ENCODE measurements at regions not wholly inside any gene's neighbourhood (a gene's known extent, or its start where the extent isn't known, plus 50 kb on each side); places are given as distances from the start of the nearest gene placed in this dataset.

DNA sequence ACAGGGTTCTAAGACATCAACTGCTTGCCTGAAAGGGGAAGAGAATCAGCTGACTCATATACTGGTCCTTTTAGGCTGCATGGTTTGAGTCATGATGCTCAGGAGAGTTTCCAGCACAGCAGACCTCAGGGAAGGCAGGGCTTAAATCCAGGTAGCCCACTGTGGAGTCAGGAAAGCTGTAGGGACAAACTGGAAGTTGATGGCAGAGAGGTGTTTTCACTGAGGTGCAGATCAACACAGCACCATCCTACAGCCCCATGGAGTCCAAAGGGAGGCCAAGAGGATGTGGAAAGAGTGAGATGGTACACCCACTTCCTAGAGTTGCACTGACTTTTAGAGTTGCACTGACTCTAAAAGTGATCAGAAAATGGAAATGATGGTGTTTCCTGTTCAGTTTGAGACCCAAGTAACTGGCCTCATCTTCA is 252.4 kb upstream of the DUSP10 start:
- Histone ChIP-seq H3K14ac (ENCODE audit: low read length) (no peak overlapping the region), H3K4ac (ENCODE audit: low read depth, low read length) (no peak overlapping the region), H3K4me2 (ENCODE audit: low read length) (no peak overlapping the region), H2BK120ac (ENCODE audit: insufficient read depth, low read length, poor library complexity) (no peak overlapping the region), H3K27me3 (ENCODE audit: insufficient read depth, low read length) (no peaks in the 10 kb centered on the region), H4K91ac (ENCODE audit: low read depth, low read length) (no peak overlapping the region), H3K23ac (ENCODE audit: low read length) (no peak overlapping the region), H2BK5ac (ENCODE audit: low read depth, low read length, poor library complexity) (no peak overlapping the region), H3K36me3 (ENCODE audit: control insufficient read depth in 1 of 2, insufficient read depth in 2 of 2, low read length in 2 of 2) (no peaks in the 10 kb centered on the region), H3K4me1 (ENCODE audit: control insufficient read depth in 1 of 2, insufficient read depth in 2 of 2, low read length in 2 of 2) (no peaks in the 10 kb centered on the region), H3K27ac (ENCODE audit: low read depth, low read length) (no peak overlapping the region), H2BK12ac (ENCODE audit: low read length) (no peak overlapping the region), H4K12ac (ENCODE audit: low read depth, low read length) (no peak overlapping the region), H3K18ac (ENCODE audit: low read length) (no peak overlapping the region), H3K9ac (ENCODE audit: low read length) (no peak overlapping the region), H2AK5ac (ENCODE audit: low read length) (no peak overlapping the region), H2AFZ (ENCODE audit: insufficient read depth, low read length, poor library complexity) (no peak overlapping the region), H3K79me1 (ENCODE audit: low read length) (no peaks in the 10 kb centered on the region), H3K9me3 (ENCODE audit: insufficient read depth, low read depth, low read length) (no peaks in the 10 kb centered on the region), H3K4me3 (ENCODE audit: low read depth, low read length) (no peak overlapping the region), H3K79me2 (ENCODE audit: control insufficient read depth, insufficient read depth, low read length, poor library complexity) (no peaks in the 10 kb centered on the region), H4K8ac (ENCODE audit: low read depth, low read length) (no peak overlapping the region)
- no peak for DNase-seq

DNA sequence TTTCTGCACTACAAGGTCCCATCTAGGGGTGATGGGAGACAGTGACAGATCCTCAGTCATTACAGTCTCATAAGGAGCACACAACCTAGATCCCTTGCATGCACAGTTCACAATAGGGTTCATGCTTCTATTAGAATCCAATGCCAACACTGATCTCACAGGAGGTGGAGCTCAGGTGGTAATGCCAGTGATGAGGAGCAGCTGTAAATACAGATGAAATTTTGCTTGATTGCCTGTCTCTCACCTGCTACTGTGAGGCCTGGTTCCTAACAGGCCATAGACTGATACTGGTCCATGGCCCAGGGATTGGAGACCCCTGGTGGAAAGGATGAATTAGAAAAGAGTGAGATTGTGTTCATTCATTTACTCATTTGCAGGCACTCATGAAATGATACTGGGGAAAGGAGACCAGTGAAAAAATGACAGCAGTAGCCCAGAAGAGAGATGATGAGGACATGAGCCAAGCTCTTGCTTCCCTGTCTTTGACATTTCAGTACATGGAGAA is 251.6 kb upstream of the DUSP10 start:
- Histone ChIP-seq H2BK12ac (ENCODE audit: low read length) (no peak overlapping the region), H3K23ac (ENCODE audit: low read length) (no peak overlapping the region), H2BK120ac (ENCODE audit: insufficient read depth, low read length, poor library complexity) (no peak overlapping the region), H4K8ac (ENCODE audit: low read depth, low read length) (no peak overlapping the region), H3K4ac (ENCODE audit: low read depth, low read length) (no peak overlapping the region), H4K91ac (ENCODE audit: low read depth, low read length) (no peak overlapping the region), H3K4me2 (ENCODE audit: low read length) (no peak overlapping the region), H3K79me2 (ENCODE audit: control insufficient read depth, insufficient read depth, low read length, poor library complexity) (no peaks in the 10 kb centered on the region), H3K4me1 (ENCODE audit: control insufficient read depth in 1 of 2, insufficient read depth in 2 of 2, low read length in 2 of 2) (no peaks in the 10 kb centered on the region), H2BK5ac (ENCODE audit: low read depth, low read length, poor library complexity) (no peak overlapping the region), H3K27ac (ENCODE audit: low read depth, low read length) (no peak overlapping the region), H3K36me3 (ENCODE audit: control insufficient read depth in 1 of 2, insufficient read depth in 2 of 2, low read length in 2 of 2) (no peaks in the 10 kb centered on the region), H4K12ac (ENCODE audit: low read depth, low read length) (no peak overlapping the region), H2AK5ac (ENCODE audit: low read length) (no peak overlapping the region), H3K27me3 (ENCODE audit: insufficient read depth, low read length) (no peaks in the 10 kb centered on the region), H2AFZ (ENCODE audit: insufficient read depth, low read length, poor library complexity) (no peak overlapping the region), H3K14ac (ENCODE audit: low read length) (no peak overlapping the region), H3K4me3 (ENCODE audit: low read depth, low read length) (no peak overlapping the region), H3K79me1 (ENCODE audit: low read length) (no peaks in the 10 kb centered on the region), H3K9ac (ENCODE audit: low read length) (no peak overlapping the region), H3K9me3 (ENCODE audit: insufficient read depth, low read depth, low read length) (no peaks in the 10 kb centered on the region), H3K18ac (ENCODE audit: low read length) (no peak overlapping the region)
- DNase-seq, result no peak

DNA sequence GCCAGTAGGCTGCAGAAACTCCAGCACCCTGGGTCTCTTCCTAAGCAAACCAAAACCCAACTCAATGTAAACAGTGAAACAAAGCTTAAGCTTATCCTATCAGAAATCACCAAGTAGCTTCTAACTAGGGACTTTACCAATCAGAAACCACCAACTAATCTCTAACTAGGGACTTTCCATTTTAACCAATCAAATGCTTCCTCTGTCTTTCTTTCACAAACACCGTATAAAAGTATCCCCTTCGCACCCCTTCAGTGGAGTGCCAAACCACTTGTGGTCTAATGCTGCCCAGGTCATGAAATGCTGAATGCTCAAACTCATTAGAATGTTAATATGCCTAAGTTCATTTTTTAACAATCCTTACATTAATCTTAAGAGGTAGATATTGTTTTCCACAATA is 250.5 kb upstream of the DUSP10 start:
- Histone ChIP-seq H2AK5ac (ENCODE audit: low read length) (no peak overlapping the region), H2AFZ (ENCODE audit: insufficient read depth, low read length, poor library complexity) (no peak overlapping the region), H3K79me1 (ENCODE audit: low read length) (no peaks in the 10 kb centered on the region), H3K23ac (ENCODE audit: low read length) (no peak overlapping the region), H3K79me2 (ENCODE audit: control insufficient read depth, insufficient read depth, low read length, poor library complexity) (no peaks in the 10 kb centered on the region), H4K8ac (ENCODE audit: low read depth, low read length) (no peak overlapping the region), H3K4me3 (ENCODE audit: low read depth, low read length) (no peak overlapping the region), H2BK120ac (ENCODE audit: insufficient read depth, low read length, poor library complexity) (no peak overlapping the region), H3K27me3 (ENCODE audit: insufficient read depth, low read length) (no peaks in the 10 kb centered on the region), H3K4me1 (ENCODE audit: control insufficient read depth in 1 of 2, insufficient read depth in 2 of 2, low read length in 2 of 2) (no peaks in the 10 kb centered on the region), H3K14ac (ENCODE audit: low read length) (no peak overlapping the region), H2BK12ac (ENCODE audit: low read length) (no peak overlapping the region), H3K36me3 (ENCODE audit: control insufficient read depth in 1 of 2, insufficient read depth in 2 of 2, low read length in 2 of 2) (no peaks in the 10 kb centered on the region), H3K9ac (ENCODE audit: low read length) (no peak overlapping the region), H3K4ac (ENCODE audit: low read depth, low read length) (no peak overlapping the region), H2BK5ac (ENCODE audit: low read depth, low read length, poor library complexity) (no peak overlapping the region), H3K27ac (ENCODE audit: low read depth, low read length) (no peak overlapping the region), H4K91ac (ENCODE audit: low read depth, low read length) (no peak overlapping the region), H3K4me2 (ENCODE audit: low read length) (no peak overlapping the region), H4K12ac (ENCODE audit: low read depth, low read length) (no peak overlapping the region), H3K18ac (ENCODE audit: low read length) (no peak overlapping the region), H3K9me3 (ENCODE audit: insufficient read depth, low read depth, low read length) (no peaks in the 10 kb centered on the region)
- no CpG with 5 or more reads among the region's 2 CpGs for WGBS (ENCODE audit: extremely low coverage, insufficient coverage, insufficient read length)
- no peak for DNase-seq

DNA sequence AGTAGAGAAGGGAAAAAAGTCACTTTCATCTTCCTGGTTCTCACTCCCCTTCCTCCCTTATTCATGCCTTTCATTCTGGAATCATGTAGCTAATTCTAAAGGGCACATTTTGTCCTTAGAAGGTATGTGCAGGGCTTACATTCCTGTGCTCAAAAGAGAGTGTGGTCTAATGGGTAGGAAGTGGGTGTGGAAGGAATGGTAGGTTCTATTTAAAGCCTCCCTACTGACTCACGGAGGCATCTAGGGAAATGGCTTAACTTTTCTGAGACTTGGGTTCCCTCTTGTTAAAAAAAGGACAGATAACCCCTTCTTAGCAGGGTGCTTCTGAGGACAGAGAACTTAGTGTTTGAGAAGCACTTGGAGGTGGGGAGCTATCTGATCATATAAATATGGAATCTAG is 249.3 kb upstream of the DUSP10 start:
- Histone ChIP-seq H3K4me1 (ENCODE audit: control insufficient read depth in 1 of 2, insufficient read depth in 2 of 2, low read length in 2 of 2) (no peaks in the 10 kb centered on the region), H4K12ac (ENCODE audit: low read depth, low read length) (no peak overlapping the region), H3K79me2 (ENCODE audit: control insufficient read depth, insufficient read depth, low read length, poor library complexity) (no peaks in the 10 kb centered on the region), H3K23ac (ENCODE audit: low read length) (no peak overlapping the region), H2BK5ac (ENCODE audit: low read depth, low read length, poor library complexity) (no peak overlapping the region), H3K4me2 (ENCODE audit: low read length) (no peak overlapping the region), H2AK5ac (ENCODE audit: low read length) (no peak overlapping the region), H3K27me3 (ENCODE audit: insufficient read depth, low read length) (no peaks in the 10 kb centered on the region), H2AFZ (ENCODE audit: insufficient read depth, low read length, poor library complexity) (no peak overlapping the region), H2BK120ac (ENCODE audit: insufficient read depth, low read length, poor library complexity) (no peak overlapping the region), H2BK12ac (ENCODE audit: low read length) (no peak overlapping the region), H3K79me1 (ENCODE audit: low read length) (no peaks in the 10 kb centered on the region), H4K91ac (ENCODE audit: low read depth, low read length) (no peak overlapping the region), H3K18ac (ENCODE audit: low read length) (no peak overlapping the region), H3K27ac (ENCODE audit: low read depth, low read length) (no peak overlapping the region), H3K36me3 (ENCODE audit: control insufficient read depth in 1 of 2, insufficient read depth in 2 of 2, low read length in 2 of 2) (no peaks in the 10 kb centered on the region), H3K9ac (ENCODE audit: low read length) (no peak overlapping the region), H3K4ac (ENCODE audit: low read depth, low read length) (no peak overlapping the region), H3K4me3 (ENCODE audit: low read depth, low read length) (no peak overlapping the region), H3K14ac (ENCODE audit: low read length) (no peak overlapping the region), H4K8ac (ENCODE audit: low read depth, low read length) (no peak overlapping the region), H3K9me3 (ENCODE audit: insufficient read depth, low read depth, low read length) (no peaks in the 10 kb centered on the region)
- no CpG with 5 or more reads among the region's 1 CpG for WGBS (ENCODE audit: extremely low coverage, insufficient coverage, insufficient read length)
- DNase-seq, result peak in 1 of 2 donors; percentile 25
